HepG2 (cell line): ENCODE measurements at regions not wholly inside any gene's neighbourhood (a gene's known extent, or its start where the extent isn't known, plus 50 kb on each side); places are given as distances from the start of the nearest gene placed in this dataset.

Experiments
- BHLHE40 ChIP-seq: IDR thresholded peaks from 2 replicates; pipeline ENCODE4 v1.6.1; 2011; ENCODE audit warnings: low read length, improper control_type of control experiment
- CTCF ChIP-seq: sonication (generic); formaldehyde crosslinking; IDR thresholded peaks from 2 replicates; pipeline ENCODE4 v1.5.0; 2020; ENCODE audit warnings: mild to moderate bottlenecking, missing genetic modification reagents, moderate library complexity
- E2F5 ChIP-seq: sonication (generic); formaldehyde crosslinking; conservative IDR thresholded peaks from 2 replicates; pipeline ENCODE4 v1.4.0; 2020; ENCODE audit warnings: missing genetic modification reagents
- HDAC6 ChIP-seq: fragments of 200-600 bp; sonication (generic); IDR thresholded peaks from 2 replicates; pipeline ENCODE4 v1.7.0; 2017; ENCODE audit warnings: mild to moderate bottlenecking, antibody characterized with exemption, low read length, low read depth
- KIAA2018 ChIP-seq: sonication (generic); formaldehyde crosslinking; IDR thresholded peaks from 2 replicates; pipeline ENCODE4 v1.5.0; 2020; ENCODE audit warnings: mild to moderate bottlenecking, missing genetic modification reagents, borderline replicate concordance
- MYNN ChIP-seq: sonication (generic); formaldehyde crosslinking; IDR thresholded peaks from 2 replicates; pipeline ENCODE4 v1.4.0; 2020; ENCODE audit warnings: mild to moderate bottlenecking, low read depth, missing genetic modification reagents
- NR2F2 ChIP-seq: IDR thresholded peaks from 2 replicates; pipeline ENCODE4 v1.6.1; 2012; ENCODE audit warnings: low read depth, inconsistent platforms, borderline replicate concordance
- ZNF282 ChIP-seq: fragments of 450-650 bp; IDR thresholded peaks from 2 replicates; pipeline ENCODE4 v1.6.1; 2018; ENCODE audit not compliant: partially characterized antibody
- ZNF558 ChIP-seq: sonication (generic); formaldehyde crosslinking; IDR thresholded peaks from 2 replicates; pipeline ENCODE4 v1.9.0; 2022; ENCODE audit warnings: mild to moderate bottlenecking, missing genetic modification reagents, borderline replicate concordance
- ZNF670 ChIP-seq: sonication (generic); formaldehyde crosslinking; IDR thresholded peaks from 2 replicates; pipeline ENCODE4 v1.8.0; 2022; ENCODE audit warnings: mild to moderate bottlenecking, missing genetic modification reagents, borderline replicate concordance
- ZSCAN21 ChIP-seq: sonication (generic); formaldehyde crosslinking; IDR thresholded peaks from 2 replicates; pipeline ENCODE4 v1.8.0; 2022; ENCODE audit warnings: mild to moderate bottlenecking, missing genetic modification reagents, moderate library complexity, borderline replicate concordance

- TF ChIP-seq ZNF558 (CRISPR knock-in tag) (no peak), BHLHE40 (no peak), HDAC6 (no peak), CTCF (no peak), ZSCAN21 (CRISPR knock-in tag) (no peak), E2F5 (CRISPR knock-in tag) (no peak), ZNF670 (CRISPR knock-in tag) (no peak), NR2F2 (no peak), ZNF282 (no peak), KIAA2018 (CRISPR knock-in tag) (no peak), MYNN (CRISPR knock-in tag) (no peak)
Observed at GRCh38 chr2:41962922-41963622, 84.7 kb upstream of the PKDCC start.
